Stimulated activated CD4-positive, alpha-beta T cell treated with anti-CD3 and anti-CD28 coated beads, Interleukin-4, amount 100 ng/mL, for 48 hours (primary cell): ENCODE measurements at regions not wholly inside any gene's neighbourhood (a gene's known extent, or its start where the extent isn't known, plus 50 kb on each side); places are given as distances from the start of the nearest gene placed in this dataset.
"Not testable (repeated sequence)": the region's sequence is repeated elsewhere in the genome, so short reads cannot be mapped to it uniquely, and the experiment has no call there.

Experiments
- DNase-seq, 2 donors: peaks; one replicate each; pipeline ENCODE4 v3.0.0-alpha.2; 2020; ENCODE audit warnings: low read depth in 2 of 2

DNA sequence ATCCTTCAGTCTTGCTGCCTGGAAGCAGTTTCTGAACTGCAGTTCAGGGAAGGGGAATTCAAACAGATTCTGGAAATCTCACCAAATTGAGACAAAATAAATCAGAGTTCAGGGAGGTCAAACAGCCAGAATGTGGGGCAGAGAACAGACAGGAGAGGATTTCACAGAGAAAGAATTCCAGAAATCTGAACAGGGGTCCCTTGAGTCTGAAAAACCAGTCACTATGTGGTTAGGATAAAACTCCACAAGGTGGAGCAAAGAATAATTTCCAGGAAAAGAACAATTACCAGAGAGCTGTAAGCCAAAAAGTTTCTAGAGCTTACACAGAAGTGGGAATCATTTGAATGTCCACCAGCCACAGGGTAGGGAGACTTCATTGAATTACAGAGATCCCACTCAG lies 84.7 kb downstream of the URB2 start:
- DNase-seq, result no peak

DNA sequence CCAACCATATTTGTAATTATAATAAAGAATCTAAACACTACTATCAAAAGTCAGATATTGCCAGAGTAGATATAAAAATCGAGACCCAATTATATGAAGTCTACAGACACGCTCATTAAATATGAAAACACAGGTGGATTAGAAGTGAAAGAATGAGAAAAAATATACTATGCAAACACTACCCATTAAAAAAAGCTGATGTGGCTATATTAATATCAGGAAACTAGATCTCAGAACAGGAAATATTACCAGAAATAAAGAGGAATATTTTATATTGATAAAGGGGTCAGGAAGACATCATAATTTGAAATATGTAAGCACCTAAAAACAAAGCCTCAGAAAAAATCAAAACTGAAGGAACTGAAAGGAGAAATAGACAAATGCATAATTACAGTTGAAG lies 88.3 kb downstream of the URB2 start:
- no peak for DNase-seq

GRCh38 chr1:229714964-229715603 lies 89.0 kb downstream of the URB2 start:
- peak; percentile 20 to 27 for DNase-seq

DNA sequence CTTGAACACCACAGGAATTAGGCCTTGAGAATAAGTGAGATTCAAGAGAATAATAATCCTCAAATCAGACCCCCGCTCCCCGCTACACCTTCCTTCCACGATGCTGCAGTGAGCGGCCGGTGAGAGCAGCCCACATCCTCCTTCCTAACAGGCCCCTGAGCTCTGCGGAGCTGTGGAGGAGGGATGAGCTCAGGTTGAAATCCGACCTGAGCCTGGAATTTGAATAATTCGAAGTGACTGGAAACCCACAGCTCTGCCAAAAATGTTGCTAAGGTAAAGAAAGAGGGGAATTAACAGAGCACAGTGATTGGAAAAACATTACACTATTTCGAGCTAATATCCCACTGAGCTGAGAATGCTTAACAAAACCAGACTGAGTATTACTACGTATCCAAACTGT lies 90.0 kb downstream of the URB2 start:
- no peak for DNase-seq

DNA sequence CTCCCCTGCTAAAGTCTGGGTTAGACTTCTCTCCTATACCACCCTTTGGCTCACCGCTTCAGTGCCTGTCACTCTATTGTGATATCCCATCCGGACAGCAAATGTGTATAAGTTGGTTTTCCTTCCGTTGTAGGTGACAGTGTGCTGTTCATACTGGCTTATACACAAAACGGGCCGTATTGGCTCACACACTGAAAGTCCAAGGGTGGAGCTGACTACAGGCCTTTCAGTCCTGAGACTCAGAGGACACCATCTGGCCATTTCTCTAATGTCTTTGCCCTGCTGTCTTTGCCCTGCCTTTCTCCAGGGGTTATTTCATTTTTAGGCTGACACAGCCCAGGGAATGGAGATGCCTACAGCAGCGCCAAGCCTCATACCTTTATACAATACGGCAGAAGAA lies 90.7 kb downstream of the URB2 start:
- DNase-seq, result no peak

DNA sequence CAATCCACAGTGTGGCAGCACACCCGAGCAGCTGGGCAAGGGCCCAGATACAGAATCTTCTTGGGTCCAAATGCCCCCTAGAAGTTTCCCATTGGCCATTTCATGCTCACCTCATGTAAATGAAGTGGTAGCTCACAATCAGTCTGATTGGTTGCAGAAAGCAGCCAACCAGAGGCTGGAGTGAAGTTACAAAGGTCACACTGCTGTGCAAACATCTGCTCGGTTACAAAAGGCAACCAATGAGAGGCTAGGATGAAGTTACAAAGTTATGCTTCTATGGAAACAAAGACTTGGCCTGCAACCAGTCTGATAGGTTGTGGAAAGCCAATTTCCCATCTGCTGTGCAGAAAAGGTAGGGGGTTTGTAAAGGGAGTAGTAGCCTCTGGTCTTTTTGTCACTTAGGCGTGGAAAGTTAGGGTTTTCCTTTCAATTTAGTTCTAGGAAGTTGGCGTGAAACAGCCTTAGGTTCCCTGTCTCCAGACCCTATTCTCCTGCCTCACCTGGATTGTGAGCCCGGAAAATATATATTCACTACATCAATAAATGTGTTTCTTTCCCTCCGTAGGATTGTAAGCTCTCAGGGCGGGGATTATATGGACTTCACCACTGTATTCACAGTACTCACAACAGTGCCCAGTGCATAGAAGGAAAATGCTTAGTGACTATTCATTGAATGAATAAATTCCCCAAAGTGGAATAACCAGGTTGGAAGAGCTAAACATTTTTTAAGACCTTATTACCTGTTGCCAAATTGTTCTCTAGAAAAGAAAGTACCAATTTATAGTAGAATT lies 91.9 kb downstream of the URB2 start:
- no peak for DNase-seq

GRCh38 chr1:229726061-229726460 lies 100.0 kb downstream of the URB2 start:
- no peak for DNase-seq

- no peak for DNase-seq
Measured at GRCh38 chr1:229729916-229730315, 103.9 kb downstream of the URB2 start.

GRCh38 chr1:229730573-229730972 lies 104.5 kb downstream of the URB2 start:
- DNase-seq, result no peak

- DNase-seq, result no peak
Measured at GRCh38 chr1:229732061-229732460, 106.0 kb downstream of the URB2 start.

- DNase-seq, result no peak
Measured at GRCh38 chr1:229736376-229736775, 110.3 kb downstream of the URB2 start.

- not testable (repeated sequence) for DNase-seq
Measured at GRCh38 chr1:229742614-229743013, 116.6 kb downstream of the URB2 start.

DNA sequence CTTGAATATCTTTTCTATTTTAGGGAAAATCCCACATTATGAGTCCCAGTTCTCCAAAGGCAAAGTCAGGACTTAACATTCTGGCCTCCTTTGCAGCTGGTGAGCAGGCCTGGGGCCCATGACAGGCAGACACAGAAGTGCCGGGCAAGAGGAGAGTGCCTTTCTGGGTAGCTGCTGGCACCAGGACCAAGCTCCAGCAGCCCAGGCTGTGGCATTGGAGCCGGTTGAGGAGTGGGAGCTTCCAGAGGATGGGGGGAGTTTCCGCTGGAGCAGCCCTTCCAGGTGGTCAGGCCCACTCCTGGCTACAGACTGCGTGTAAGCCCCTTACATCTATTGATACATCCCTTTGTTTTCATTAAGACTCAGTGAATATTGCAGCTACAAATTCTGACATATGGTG lies 123.9 kb downstream of the URB2 start:
- DNase-seq, result no peak

DNA sequence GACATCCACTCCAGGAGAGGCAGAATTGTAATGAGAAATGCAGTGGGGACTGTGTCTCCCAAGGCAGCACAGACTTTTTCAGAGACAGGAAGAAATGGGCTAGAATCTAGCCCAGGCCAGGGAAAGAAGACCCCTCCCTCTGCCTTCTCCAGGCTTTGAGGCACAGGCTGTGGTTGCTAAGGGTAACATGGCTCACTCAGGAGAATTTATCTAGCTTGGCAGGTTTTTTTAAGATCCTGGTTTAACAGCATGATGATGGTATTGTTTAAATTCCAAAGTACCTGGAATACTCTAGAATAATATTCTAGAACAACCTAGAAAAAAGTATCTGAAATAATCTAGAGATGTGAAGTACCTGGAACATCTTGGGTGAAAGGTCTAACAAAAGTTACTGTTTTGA lies 125.6 kb downstream of the URB2 start:
- no peak for DNase-seq

DNA sequence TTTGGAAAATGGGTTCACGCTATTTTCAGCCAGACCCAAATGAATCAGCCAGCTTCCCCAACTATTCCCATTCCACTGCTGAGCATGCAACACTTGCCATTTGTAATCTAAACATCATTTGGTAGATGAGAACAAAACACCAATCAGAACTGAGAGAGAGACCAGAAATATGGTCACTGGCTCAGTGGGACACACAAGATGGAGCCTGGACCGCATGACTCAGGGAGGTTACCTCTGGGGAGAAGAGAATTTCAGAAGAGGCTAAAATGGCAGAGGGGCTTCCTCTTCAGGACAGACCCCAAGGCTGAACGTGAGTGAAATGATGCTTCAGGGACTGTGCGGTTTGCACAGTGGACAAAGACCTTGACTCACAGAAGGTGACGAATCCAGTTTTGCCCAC lies 126.6 kb downstream of the URB2 start:
- DNase-seq, result no peak

- DNase-seq, result no peak
Measured at GRCh38 chr1:229753764-229754551, 127.9 kb downstream of the URB2 start.

DNA sequence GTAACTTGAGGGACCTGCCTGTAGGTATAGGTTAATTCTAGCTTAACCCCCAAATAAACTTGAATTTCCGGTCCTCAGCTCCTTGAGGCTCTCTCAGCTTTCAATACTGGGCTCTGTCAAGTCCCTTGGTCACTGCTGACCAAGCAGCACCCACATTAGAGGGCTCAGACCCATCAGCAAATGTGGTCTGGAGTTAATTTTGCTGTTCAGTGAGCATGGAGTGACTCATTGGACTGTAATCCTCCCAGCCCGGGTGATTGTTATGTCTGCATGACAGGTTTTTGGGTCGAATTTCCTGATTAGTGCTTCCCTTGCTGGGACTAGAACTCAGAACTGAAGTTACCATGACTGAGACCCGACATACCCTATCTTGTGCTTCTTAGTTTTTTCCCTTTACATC lies 130.6 kb downstream of the URB2 start:
- no peak for DNase-seq

DNA sequence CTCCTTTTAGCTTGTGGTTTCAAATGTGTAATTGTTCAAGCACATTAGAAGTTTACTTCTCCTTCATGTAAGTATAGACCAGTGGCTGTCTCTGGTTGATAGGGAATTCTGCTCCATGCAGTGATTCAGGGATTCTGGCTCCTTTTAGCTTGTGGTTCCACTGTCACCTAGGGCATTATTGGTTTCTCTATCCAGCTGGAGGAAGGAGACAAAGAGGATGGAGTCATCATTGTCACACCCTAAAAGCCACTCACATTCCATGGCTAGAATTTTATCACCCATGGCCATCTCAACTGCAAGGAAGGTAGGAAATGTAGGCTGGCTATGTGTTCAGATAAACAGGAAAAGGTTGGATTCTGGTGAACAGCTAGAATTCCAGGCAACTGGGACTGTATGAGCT lies 131.2 kb downstream of the URB2 start:
- no peak for DNase-seq

- DNase-seq, result no peak
Measured at GRCh38 chr1:229758101-229759036, 132.3 kb downstream of the URB2 start.

DNA sequence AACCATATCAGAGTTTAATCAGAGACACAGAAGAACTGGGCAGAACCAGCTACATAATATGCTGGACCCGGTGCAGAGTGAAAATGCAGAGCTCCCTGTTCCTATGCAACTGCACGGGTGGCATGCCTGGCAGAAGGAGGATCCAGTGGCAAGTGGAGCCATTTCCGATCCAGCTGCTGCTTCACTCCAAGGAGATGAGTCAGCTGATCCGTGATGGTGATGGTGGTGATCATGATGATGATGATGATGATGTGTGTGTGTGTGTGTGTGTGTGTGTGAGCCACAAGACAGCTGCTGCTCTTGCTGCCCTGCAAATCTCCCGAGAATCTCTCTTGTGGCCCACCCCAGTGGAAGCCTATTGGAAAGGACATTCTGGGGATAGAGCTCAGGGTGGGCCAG lies 133.0 kb downstream of the URB2 start:
- no peak for DNase-seq

- no peak for DNase-seq
Measured at GRCh38 chr1:229759586-229759985, 133.5 kb downstream of the URB2 start.
